ENCODE measurements at regions not wholly inside any gene's neighbourhood (a gene's known extent, or its start where the extent isn't known, plus 50 kb on each side); places are given as distances from the start of the nearest gene placed in this dataset.

DNA sequence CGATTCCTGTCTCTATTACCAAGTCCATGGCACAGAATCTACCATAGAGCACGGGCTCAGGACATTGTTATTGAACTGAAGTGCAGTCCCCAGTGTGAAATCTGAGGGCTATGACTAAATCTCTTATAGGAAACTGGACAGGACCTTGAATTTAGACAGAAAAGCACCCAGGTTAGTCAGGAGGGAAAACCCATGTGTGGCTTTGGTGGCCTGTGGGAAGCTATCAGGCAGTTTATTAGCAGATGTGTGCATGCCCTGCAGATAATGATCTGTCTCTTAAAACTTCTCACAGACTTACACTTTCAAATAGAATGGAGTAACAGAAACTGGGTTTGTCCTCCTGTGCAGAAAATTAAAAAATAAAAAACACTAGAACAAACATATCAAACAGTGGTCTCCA lies 610.0 kb upstream of the RAB6C start:
- no peaks in the 10 kb centered on the region for H3K4me1 ChIP-seq
- intact Hi-C loops (cut with DNase I; ENCODE audit: low total_unique reads): no loop called here
- no peaks in the 10 kb centered on the region for H3K36me3 ChIP-seq
- no peak overlapping the region for H3K4me3 ChIP-seq
- TF ChIP-seq, protein P1, sequence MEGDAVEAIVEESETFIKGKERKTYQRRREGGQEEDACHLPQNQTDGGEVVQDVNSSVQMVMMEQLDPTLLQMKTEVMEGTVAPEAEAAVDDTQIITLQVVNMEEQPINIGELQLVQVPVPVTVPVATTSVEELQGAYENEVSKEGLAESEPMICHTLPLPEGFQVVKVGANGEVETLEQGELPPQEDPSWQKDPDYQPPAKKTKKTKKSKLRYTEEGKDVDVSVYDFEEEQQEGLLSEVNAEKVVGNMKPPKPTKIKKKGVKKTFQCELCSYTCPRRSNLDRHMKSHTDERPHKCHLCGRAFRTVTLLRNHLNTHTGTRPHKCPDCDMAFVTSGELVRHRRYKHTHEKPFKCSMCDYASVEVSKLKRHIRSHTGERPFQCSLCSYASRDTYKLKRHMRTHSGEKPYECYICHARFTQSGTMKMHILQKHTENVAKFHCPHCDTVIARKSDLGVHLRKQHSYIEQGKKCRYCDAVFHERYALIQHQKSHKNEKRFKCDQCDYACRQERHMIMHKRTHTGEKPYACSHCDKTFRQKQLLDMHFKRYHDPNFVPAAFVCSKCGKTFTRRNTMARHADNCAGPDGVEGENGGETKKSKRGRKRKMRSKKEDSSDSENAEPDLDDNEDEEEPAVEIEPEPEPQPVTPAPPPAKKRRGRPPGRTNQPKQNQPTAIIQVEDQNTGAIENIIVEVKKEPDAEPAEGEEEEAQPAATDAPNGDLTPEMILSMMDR (IDR thresholded peaks at IDR 0.05 in 4 of 5, conservative IDR thresholded peaks at IDR 0.05 in 1 of 5): no peak
- TF ChIP-seq POLR2A (IDR thresholded peaks at IDR 0.05): no peak
- in situ Hi-C loops (cut with MboI; ENCODE audit: low sequenced_read_pairs in 4 of 4): no loop called here
- ATAC-seq: no peak
- H3K27me3 ChIP-seq: no peaks in the 10 kb centered on the region
- H3K27ac ChIP-seq: no peak overlapping the region
- no peak for DNase-seq
- H3K9me3 ChIP-seq: no peaks in the 10 kb centered on the region

DNA sequence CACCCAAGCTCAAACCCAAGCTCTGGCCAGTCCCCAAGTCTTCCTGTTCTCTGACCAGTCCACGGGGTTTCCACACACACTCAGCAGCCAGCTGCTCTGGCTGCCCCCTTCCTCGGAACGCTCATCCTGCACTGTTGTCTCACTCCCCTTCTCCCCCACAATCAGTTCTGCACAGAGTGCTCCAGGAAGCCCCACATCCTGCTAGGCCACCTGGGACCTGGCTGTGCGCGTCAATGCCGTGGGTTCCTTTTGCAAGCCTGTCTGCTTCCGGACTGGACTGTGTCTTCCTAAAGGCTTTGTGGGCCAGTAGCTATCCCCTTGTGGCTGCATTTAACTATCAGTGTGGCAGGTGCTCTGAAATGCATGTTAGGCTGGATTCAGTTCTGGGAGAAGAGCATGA lies 605.0 kb upstream of the RAB6C start:
- H3K36me3 ChIP-seq: no peaks in the 10 kb centered on the region
- in situ Hi-C loops (cut with MboI; ENCODE audit: low sequenced_read_pairs in 4 of 4): no loop called here
- TF ChIP-seq POLR2A (IDR thresholded peaks at IDR 0.05): no peak
- TF ChIP-seq, protein P1 (IDR thresholded peaks at IDR 0.05 in 4 of 5, conservative IDR thresholded peaks at IDR 0.05 in 1 of 5): no peak
- no peak for DNase-seq
- no peaks in the 10 kb centered on the region for H3K27me3 ChIP-seq
- no peak overlapping the region for H3K27ac ChIP-seq
- intact Hi-C loops (cut with DNase I; ENCODE audit: low total_unique reads): no loop called here
- no peaks in the 10 kb centered on the region for H3K4me1 ChIP-seq
- H3K9me3 ChIP-seq: no peaks in the 10 kb centered on the region
- no peak for ATAC-seq
- no peak overlapping the region for H3K4me3 ChIP-seq

DNA sequence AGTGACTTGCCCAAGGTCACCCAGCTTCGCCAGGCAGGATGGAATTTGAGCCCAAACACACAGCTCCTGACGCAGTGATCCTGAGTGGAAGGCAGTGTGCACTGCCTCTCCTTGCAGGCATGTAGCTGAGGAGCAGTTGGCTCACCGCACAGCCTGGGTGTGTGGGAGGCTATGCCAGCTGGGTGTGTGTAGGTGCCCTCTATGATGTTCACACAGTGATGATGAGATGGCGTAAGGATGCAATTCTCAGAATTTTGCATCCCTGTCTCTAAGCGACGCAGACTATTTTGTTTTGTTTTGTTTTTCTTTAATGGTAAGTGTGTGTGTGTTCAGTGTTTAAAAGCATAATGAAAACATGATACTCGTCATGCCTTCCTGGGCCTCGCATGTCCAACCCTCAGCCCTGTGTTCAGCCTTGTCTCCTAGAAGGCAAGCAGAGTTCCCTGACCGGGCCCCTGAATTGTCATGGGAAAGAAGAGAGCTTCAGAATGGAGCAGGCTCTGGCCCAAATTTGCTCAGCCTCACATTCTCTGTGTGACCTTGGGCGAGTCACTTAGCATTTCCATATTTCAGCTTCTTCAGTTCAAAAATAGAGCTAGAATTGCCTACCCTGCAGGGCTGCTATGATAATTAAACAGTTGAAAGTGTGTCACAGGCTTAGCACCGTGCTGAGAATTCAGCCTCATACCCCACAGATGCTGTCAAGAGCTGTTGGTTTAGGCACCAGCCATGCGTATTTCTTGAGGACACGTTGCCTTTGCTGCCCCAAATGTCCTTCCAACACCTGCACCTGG lies 603.6 kb upstream of the RAB6C start:
- H3K4me1 ChIP-seq: no peaks in the 10 kb centered on the region
- ATAC-seq: no peak
- no peak overlapping the region for H3K4me3 ChIP-seq
- H3K9me3 ChIP-seq: no peaks in the 10 kb centered on the region
- no peaks in the 10 kb centered on the region for H3K36me3 ChIP-seq
- no peak overlapping the region for H3K27ac ChIP-seq
- TF ChIP-seq, protein P1 (IDR thresholded peaks at IDR 0.05 in 4 of 5, conservative IDR thresholded peaks at IDR 0.05 in 1 of 5): no peak
- TF ChIP-seq POLR2A (IDR thresholded peaks at IDR 0.05): no peak
- no peaks in the 10 kb centered on the region for H3K27me3 ChIP-seq
- in situ Hi-C loops (cut with MboI; ENCODE audit: low sequenced_read_pairs in 4 of 4): no loop called here
- no peak for DNase-seq
- intact Hi-C loops (cut with DNase I; ENCODE audit: low total_unique reads): no loop called here

DNA sequence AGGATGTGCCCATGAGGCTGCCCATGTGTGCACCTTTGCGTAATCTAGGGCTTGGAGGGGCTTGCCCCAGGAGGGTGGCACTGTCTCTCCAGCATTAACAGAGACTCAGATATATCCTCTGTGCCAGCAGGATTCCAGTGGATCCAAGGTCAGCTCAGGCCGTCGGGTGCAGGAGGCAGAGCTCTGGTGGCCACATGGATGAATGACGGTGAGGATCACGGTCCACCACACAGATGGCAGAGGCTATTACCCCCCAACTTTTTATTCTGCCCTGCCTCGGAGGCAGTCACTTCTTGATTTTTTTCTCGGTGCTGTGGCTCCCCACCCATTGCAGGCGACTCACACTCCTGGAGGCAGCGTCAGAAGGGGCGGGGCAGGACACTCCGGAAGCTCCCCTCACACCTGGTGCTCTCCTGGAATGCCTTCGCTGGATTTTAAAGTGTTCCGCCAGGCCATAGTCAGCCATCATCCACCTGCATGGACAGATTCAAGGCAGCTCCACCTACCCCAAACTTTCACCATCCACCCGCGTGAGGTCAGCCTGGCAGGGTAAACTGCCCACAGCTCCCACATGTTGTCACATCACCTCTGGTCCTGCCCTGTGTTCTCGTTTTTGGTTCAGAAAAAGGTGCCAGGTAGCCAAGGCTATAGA lies 602.9 kb upstream of the RAB6C start:
- Histone ChIP-seq H3K9me3 (no peaks in the 10 kb centered on the region), H3K4me3 (no peak overlapping the region), H3K27me3 (no peaks in the 10 kb centered on the region), H3K27ac (no peak overlapping the region), H3K36me3 (no peaks in the 10 kb centered on the region), H3K4me1 (no peaks in the 10 kb centered on the region)
- no peak for TF ChIP-seq POLR2A (IDR thresholded peaks at IDR 0.05)
- TF ChIP-seq, protein P1 (IDR thresholded peaks at IDR 0.05 in 4 of 5, conservative IDR thresholded peaks at IDR 0.05 in 1 of 5): no peak
- no peak for DNase-seq
- in situ Hi-C loops (cut with MboI; ENCODE audit: low sequenced_read_pairs in 4 of 4) (no loop called here), intact Hi-C loops (cut with DNase I; ENCODE audit: low total_unique reads) (no loop called here)
- no peak for ATAC-seq
